ENCODE measurements at regions not wholly inside any gene's neighbourhood (a gene's known extent, or its start where the extent isn't known, plus 50 kb on each side); places are given as distances from the start of the nearest gene placed in this dataset.

DNA sequence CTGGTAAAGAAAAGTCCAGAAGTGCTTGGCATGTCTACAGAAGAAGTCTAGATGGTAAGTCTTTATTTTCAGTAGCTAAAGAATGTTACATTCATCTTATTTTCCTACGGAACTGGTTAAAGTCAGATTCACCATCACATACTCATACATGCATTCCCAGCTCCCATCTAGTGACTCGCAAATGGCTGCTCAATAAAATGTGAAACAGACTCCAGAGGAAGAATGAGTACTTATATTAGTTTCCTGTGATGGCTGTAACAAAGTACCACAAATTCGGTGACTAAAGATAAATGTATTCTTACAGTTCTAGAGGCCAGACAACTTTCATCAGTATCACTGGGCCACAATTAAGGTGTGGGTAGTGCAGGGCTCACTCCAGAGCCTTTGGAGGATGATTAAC, 797.2 kb downstream of the SATB2 start:
- no peaks in the 10 kb centered on the region for H3K4me1 Mint-ChIP-seq (ENCODE audit: low read depth, unreplicated experiment)
- FAIRE-seq: no peak

GRCh38 chr2:198659096-198659870, 798.5 kb downstream of the SATB2 start:
- Histone ChIP-seq H2AFZ (ENCODE audit: low read depth, low read length) (no peak overlapping the region), H3K4me2 (ENCODE audit: low read length) (no peak overlapping the region), H3K27ac (ENCODE audit: low read depth, low read length) (no peak overlapping the region), H3K9me3 (ENCODE audit: insufficient read depth, low read depth, low read length) (no peaks in the 10 kb centered on the region), H3K79me2 (ENCODE audit: insufficient read depth, low read length) (no peaks in the 10 kb centered on the region), H3K9ac (ENCODE audit: low read length) (no peak overlapping the region), H3K4me3 (ENCODE audit: insufficient read depth, low read depth, low read length) (no peak overlapping the region), H4K20me1 (ENCODE audit: insufficient read depth, low read length) (no peaks in the 10 kb centered on the region), H3K36me3 (ENCODE audit: insufficient read depth, low read length) (no peaks in the 10 kb centered on the region), H3K27me3 (ENCODE audit: insufficient read depth, low read length) (no peaks in the 10 kb centered on the region), H3K4me1 (ENCODE audit: insufficient read depth, low read length) (no peaks in the 10 kb centered on the region)
- DNase-seq (ENCODE audit: low read depth) (no peak), FAIRE-seq (no peak)
- TF ChIP-seq CTCF (IDR thresholded peaks at IDR 0.05; ENCODE audit: insufficient read depth, low read depth, low read length) (no peak), EZH2 (IDR thresholded peaks at IDR 0.05; ENCODE audit: insufficient read depth, low read length) (no peak)
- H3K36me3 Mint-ChIP-seq (ENCODE audit: low read depth, unreplicated experiment): no peaks in the 10 kb centered on the region
- no peaks in the 10 kb centered on the region for H3K4me1 Mint-ChIP-seq (ENCODE audit: low read depth, unreplicated experiment)
- H3K27me3 Mint-ChIP-seq (ENCODE audit: low read depth, unreplicated experiment): no peaks in the 10 kb centered on the region
- H3K9me3 Mint-ChIP-seq (ENCODE audit: unreplicated experiment): no peaks in the 10 kb centered on the region
- H3K27ac Mint-ChIP-seq (ENCODE audit: unreplicated experiment): no peak overlapping the region
- no peak overlapping the region for H3K4me3 Mint-ChIP-seq (ENCODE audit: unreplicated experiment)

More for the DNA sequence above, 797.2 kb downstream of the SATB2 start:
- no peaks in the 10 kb centered on the region for H3K9me3 Mint-ChIP-seq (ENCODE audit: unreplicated experiment)
- no peaks in the 10 kb centered on the region for H3K79me2 ChIP-seq (ENCODE audit: insufficient read depth, low read length)
- no peak overlapping the region for H3K27ac ChIP-seq (ENCODE audit: low read depth, low read length)
- no peaks in the 10 kb centered on the region for H3K27me3 Mint-ChIP-seq (ENCODE audit: low read depth, unreplicated experiment)
- no peak overlapping the region for H3K4me3 ChIP-seq (ENCODE audit: insufficient read depth, low read depth, low read length)
- H3K4me3 Mint-ChIP-seq (ENCODE audit: unreplicated experiment): no peak overlapping the region
- no peaks in the 10 kb centered on the region for H3K9me3 ChIP-seq (ENCODE audit: insufficient read depth, low read depth, low read length)
- no peak overlapping the region for H2AFZ ChIP-seq (ENCODE audit: low read depth, low read length)
- DNase-seq (ENCODE audit: low read depth): peak; percentile 6
- no peaks in the 10 kb centered on the region for H3K27me3 ChIP-seq (ENCODE audit: insufficient read depth, low read length)
- no peak overlapping the region for H3K4me2 ChIP-seq (ENCODE audit: low read length)
- no peaks in the 10 kb centered on the region for H3K36me3 ChIP-seq (ENCODE audit: insufficient read depth, low read length)
- no peaks in the 10 kb centered on the region for H3K4me1 ChIP-seq (ENCODE audit: insufficient read depth, low read length)
- TF ChIP-seq CTCF (IDR thresholded peaks at IDR 0.05; ENCODE audit: insufficient read depth, low read depth, low read length) (no peak), EZH2 (IDR thresholded peaks at IDR 0.05; ENCODE audit: insufficient read depth, low read length) (no peak)
- H3K36me3 Mint-ChIP-seq (ENCODE audit: low read depth, unreplicated experiment): no peaks in the 10 kb centered on the region
- H3K9ac ChIP-seq (ENCODE audit: low read length): no peak overlapping the region
- no peaks in the 10 kb centered on the region for H4K20me1 ChIP-seq (ENCODE audit: insufficient read depth, low read length)
- H3K27ac Mint-ChIP-seq (ENCODE audit: unreplicated experiment): no peak overlapping the region

DNA sequence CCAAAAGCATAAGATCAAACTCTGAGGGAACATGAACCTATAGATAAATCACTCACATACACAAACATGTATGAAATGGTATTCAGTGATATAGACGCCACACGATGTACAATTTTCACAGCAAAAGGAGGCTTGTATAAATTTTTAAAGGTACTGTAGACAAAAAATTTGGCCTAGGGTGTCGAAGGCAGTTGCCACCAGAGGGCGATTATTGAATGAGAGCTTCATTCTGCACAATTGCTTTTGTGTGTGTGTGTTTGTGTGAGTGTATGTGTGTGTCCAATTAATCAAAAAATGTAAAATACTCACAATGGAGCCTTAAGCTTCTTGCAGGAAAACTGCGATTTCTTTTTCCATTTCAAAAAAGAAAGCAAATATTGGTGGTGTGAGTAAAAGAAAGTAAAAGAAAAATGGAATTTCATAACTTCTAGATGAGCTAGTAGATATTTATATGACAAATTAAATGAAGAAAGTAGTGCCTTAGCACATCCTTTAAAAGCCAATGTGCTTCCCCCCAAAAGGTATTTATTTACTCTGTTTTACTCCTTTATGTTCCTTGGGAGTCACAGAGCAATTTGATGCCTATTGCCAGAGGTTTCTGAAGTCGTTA, 800.1 kb downstream of the SATB2 start:
- H3K36me3 ChIP-seq (ENCODE audit: insufficient read depth, low read length): no peaks in the 10 kb centered on the region
- Mint-ChIP-seq H3K27ac (ENCODE audit: unreplicated experiment) (no peak overlapping the region), H3K4me1 (ENCODE audit: low read depth, unreplicated experiment) (no peaks in the 10 kb centered on the region), H3K9me3 (ENCODE audit: unreplicated experiment) (no peaks in the 10 kb centered on the region), H3K27me3 (ENCODE audit: low read depth, unreplicated experiment) (no peaks in the 10 kb centered on the region), H3K4me3 (ENCODE audit: unreplicated experiment) (no peak overlapping the region), H3K36me3 (ENCODE audit: low read depth, unreplicated experiment) (no peaks in the 10 kb centered on the region)
- H3K4me1 ChIP-seq (ENCODE audit: insufficient read depth, low read length): no peaks in the 10 kb centered on the region
- no peak overlapping the region for H2AFZ ChIP-seq (ENCODE audit: low read depth, low read length)
- no peak overlapping the region for H3K9ac ChIP-seq (ENCODE audit: low read length)
- H3K4me2 ChIP-seq (ENCODE audit: low read length): no peak overlapping the region
- H3K27me3 ChIP-seq (ENCODE audit: insufficient read depth, low read length): no peaks in the 10 kb centered on the region
- H4K20me1 ChIP-seq (ENCODE audit: insufficient read depth, low read length): no peaks in the 10 kb centered on the region
- no peak overlapping the region for H3K4me3 ChIP-seq (ENCODE audit: insufficient read depth, low read depth, low read length)
- no peaks in the 10 kb centered on the region for H3K79me2 ChIP-seq (ENCODE audit: insufficient read depth, low read length)
- H3K27ac ChIP-seq (ENCODE audit: low read depth, low read length): no peak overlapping the region
- DNase-seq (ENCODE audit: low read depth): peak; percentile 30
- H3K9me3 ChIP-seq (ENCODE audit: insufficient read depth, low read depth, low read length): no peaks in the 10 kb centered on the region
- TF ChIP-seq EZH2 (IDR thresholded peaks at IDR 0.05; ENCODE audit: insufficient read depth, low read length) (no peak), CTCF (IDR thresholded peaks at IDR 0.05; ENCODE audit: insufficient read depth, low read depth, low read length) (peak; percentile 71)
- FAIRE-seq: no peak
